ENCODE measurements at regions not wholly inside any gene's neighbourhood (a gene's known extent, or its start where the extent isn't known, plus 50 kb on each side); places are given as distances from the start of the nearest gene placed in this dataset.

- TF ChIP-seq EZH2phosphoT487 (conservative IDR thresholded peaks at IDR 0.05; ENCODE audit: low read length) (no peak), CTCF (IDR thresholded peaks at IDR 0.05; ENCODE audit: insufficient read depth, low read length, poor library complexity, severe bottlenecking) (no peak)
Observed at GRCh38 chr2:104280216-104280615, 573.7 kb upstream of the POU3F3 start.

GRCh38 chr2:104286841-104287240, 567.1 kb upstream of the POU3F3 start:
- H2AFZ ChIP-seq (ENCODE audit: low read depth, low read length, severe bottlenecking) = no peak overlapping the region
- no peaks in the 10 kb centered on the region for H3F3A ChIP-seq (ENCODE audit: insufficient read depth)
- H4K20me1 ChIP-seq (ENCODE audit: low read depth, low read length) = no peaks in the 10 kb centered on the region
- H3K27me3 ChIP-seq (ENCODE audit: low read length) = no peaks in the 10 kb centered on the region
- no peak for TF ChIP-seq CTCF (IDR thresholded peaks at IDR 0.05; ENCODE audit: insufficient read depth, low read length, poor library complexity, severe bottlenecking)
- no peak overlapping the region for H3K4me2 ChIP-seq (ENCODE audit: low read depth, low read length, poor library complexity, severe bottlenecking)
- H3K9me2 ChIP-seq (replicated peaks; ENCODE audit: insufficient read depth, low read length) = no peaks in the 10 kb centered on the region
- H3K27ac ChIP-seq (ENCODE audit: low read depth, low read length) = no peak overlapping the region
- no peaks in the 10 kb centered on the region for H3K79me2 ChIP-seq (ENCODE audit: insufficient read depth, low read length)
- no peaks in the 10 kb centered on the region for H3K9me3 ChIP-seq (ENCODE audit: insufficient read depth, low read length)
- H3K4me3 ChIP-seq (ENCODE audit: insufficient read depth, low read length, poor library complexity, severe bottlenecking) = no peak overlapping the region
- H3K36me3 ChIP-seq (ENCODE audit: low read length) = no peaks in the 10 kb centered on the region
- no peak overlapping the region for H3K9ac ChIP-seq (ENCODE audit: low read length)

More at GRCh38 chr2:104280216-104280615, 573.7 kb upstream of the POU3F3 start:
- Histone ChIP-seq H3K9me2 (replicated peaks; ENCODE audit: insufficient read depth, low read length) (no peaks in the 10 kb centered on the region), H3K9me3 (ENCODE audit: insufficient read depth, low read length) (no peaks in the 10 kb centered on the region), H3K9ac (ENCODE audit: low read length) (no peak overlapping the region), H3K4me2 (ENCODE audit: low read depth, low read length, poor library complexity, severe bottlenecking) (no peak overlapping the region), H3K27me3 (ENCODE audit: low read length) (no peaks in the 10 kb centered on the region), H2AFZ (ENCODE audit: low read depth, low read length, severe bottlenecking) (no peak overlapping the region), H4K20me1 (ENCODE audit: low read depth, low read length) (no peaks in the 10 kb centered on the region), H3K27ac (ENCODE audit: low read depth, low read length) (no peak overlapping the region), H3K79me2 (ENCODE audit: insufficient read depth, low read length) (no peaks in the 10 kb centered on the region), H3F3A (ENCODE audit: insufficient read depth) (no peaks in the 10 kb centered on the region), H3K4me3 (ENCODE audit: insufficient read depth, low read length, poor library complexity, severe bottlenecking) (no peak overlapping the region), H3K36me3 (ENCODE audit: low read length) (no peaks in the 10 kb centered on the region)

- H3K79me2 ChIP-seq (ENCODE audit: insufficient read depth, low read length) = no peaks in the 10 kb centered on the region
- H3K9ac ChIP-seq (ENCODE audit: low read length) = no peak overlapping the region
- H3K27me3 ChIP-seq (ENCODE audit: low read length) = no peaks in the 10 kb centered on the region
- H3F3A ChIP-seq (ENCODE audit: insufficient read depth) = no peaks in the 10 kb centered on the region
- no peaks in the 10 kb centered on the region for H4K20me1 ChIP-seq (ENCODE audit: low read depth, low read length)
- no peaks in the 10 kb centered on the region for H3K36me3 ChIP-seq (ENCODE audit: low read length)
- H3K9me3 ChIP-seq (ENCODE audit: insufficient read depth, low read length) = no peaks in the 10 kb centered on the region
- no peak overlapping the region for H3K4me2 ChIP-seq (ENCODE audit: low read depth, low read length, poor library complexity, severe bottlenecking)
- H3K4me3 ChIP-seq (ENCODE audit: insufficient read depth, low read length, poor library complexity, severe bottlenecking) = no peak overlapping the region
- TF ChIP-seq CTCF (IDR thresholded peaks at IDR 0.05; ENCODE audit: insufficient read depth, low read length, poor library complexity, severe bottlenecking) (no peak), EZH2phosphoT487 (conservative IDR thresholded peaks at IDR 0.05; ENCODE audit: low read length) (no peak)
- H2AFZ ChIP-seq (ENCODE audit: low read depth, low read length, severe bottlenecking) = no peak overlapping the region
- H3K27ac ChIP-seq (ENCODE audit: low read depth, low read length) = no peak overlapping the region
- no peaks in the 10 kb centered on the region for H3K9me2 ChIP-seq (replicated peaks; ENCODE audit: insufficient read depth, low read length)
Observed at GRCh38 chr2:104289651-104290565, 564.0 kb upstream of the POU3F3 start.
